LHCN-M2 (cell line): ENCODE measurements at regions not wholly inside any gene's neighbourhood (a gene's known extent, or its start where the extent isn't known, plus 50 kb on each side); places are given as distances from the start of the nearest gene placed in this dataset.
A peak's percentile ranks its signal among the peaks of the same experiment; 100 is the strongest.
"Not testable (repeated sequence)": the region's sequence is repeated elsewhere in the genome, so short reads cannot be mapped to it uniquely, and the experiment has no call there.

ENCODE experiments used
- DNase-seq: peaks from one replicate; pipeline ENCODE4 v3.0.0-alpha.2; 2012; ENCODE audit warnings: low read depth

- DNase-seq = not testable (repeated sequence)
Measured at GRCh38 chr16:21422824-21423223, 144.7 kb upstream of the CRYM start.

GRCh38 chr16:21404699-21405098 lies 126.6 kb upstream of the CRYM start:
- DNase-seq = not testable (repeated sequence)

GRCh38 chr16:21397866-21398265 lies 119.8 kb upstream of the CRYM start:
- not testable (repeated sequence) for DNase-seq

GRCh38 chr16:21396545-21396944 lies 118.5 kb upstream of the CRYM start:
- DNase-seq = not testable (repeated sequence)

GRCh38 chr16:21390634-21391033 lies 112.5 kb upstream of the CRYM start:
- DNase-seq = not testable (repeated sequence)

- DNase-seq = not testable (repeated sequence)
Measured at GRCh38 chr16:21389860-21390259, 111.8 kb upstream of the CRYM start.

- DNase-seq = not testable (repeated sequence)
Measured at GRCh38 chr16:21387757-21388156, 109.7 kb upstream of the CRYM start.

GRCh38 chr16:21386201-21386915 lies 108.3 kb upstream of the CRYM start:
- DNase-seq = not testable (repeated sequence)

- DNase-seq = not testable (repeated sequence)
Measured at GRCh38 chr16:21383682-21384081, 105.6 kb upstream of the CRYM start.

GRCh38 chr16:21379645-21380044 lies 101.6 kb upstream of the CRYM start:
- DNase-seq = not testable (repeated sequence)

- DNase-seq = not testable (repeated sequence)
Measured at GRCh38 chr16:21376196-21376899, 98.3 kb upstream of the CRYM start.

- not testable (repeated sequence) for DNase-seq
Measured at GRCh38 chr16:21375334-21375733, 97.2 kb upstream of the CRYM start.

GRCh38 chr16:21373454-21373853 lies 95.4 kb upstream of the CRYM start:
- DNase-seq = not testable (repeated sequence)

GRCh38 chr16:21372862-21373261 lies 94.8 kb upstream of the CRYM start:
- not testable (repeated sequence) for DNase-seq

- not testable (repeated sequence) for DNase-seq
Measured at GRCh38 chr16:21372162-21372835, 94.2 kb upstream of the CRYM start.

- peak; percentile 50 for DNase-seq
Measured at GRCh38 chr16:21370791-21371190, 92.7 kb upstream of the CRYM start.

GRCh38 chr16:21368973-21369942 lies 91.2 kb upstream of the CRYM start:
- DNase-seq = not testable (repeated sequence)

GRCh38 chr16:21367733-21368421 lies 89.8 kb upstream of the CRYM start:
- not testable (repeated sequence) for DNase-seq

GRCh38 chr16:21366998-21367397 lies 88.9 kb upstream of the CRYM start:
- not testable (repeated sequence) for DNase-seq

GRCh38 chr16:21365541-21365940 lies 87.5 kb upstream of the CRYM start:
- not testable (repeated sequence) for DNase-seq
